ENCODE measurements at regions not wholly inside any gene's neighbourhood (a gene's known extent, or its start where the extent isn't known, plus 50 kb on each side); places are given as distances from the start of the nearest gene placed in this dataset.

GRCh38 chr11:119910650-119911049 lies 181.7 kb upstream of the NECTIN1 start:
- no peaks in the 10 kb centered on the region for H3K4me1 ChIP-seq (ENCODE audit: insufficient read depth, low read length)
- H3K4me3 ChIP-seq (ENCODE audit: insufficient read depth, low read depth, low read length): no peak overlapping the region
- FAIRE-seq (no peak), DNase-seq (ENCODE audit: low read depth) (no peak)
- Mint-ChIP-seq H3K4me3 (ENCODE audit: unreplicated experiment) (no peak overlapping the region), H3K27ac (ENCODE audit: unreplicated experiment) (no peak overlapping the region), H3K36me3 (ENCODE audit: low read depth, unreplicated experiment) (no peaks in the 10 kb centered on the region), H3K9me3 (ENCODE audit: unreplicated experiment) (peaks cover 12% of the 10 kb centered on the region), H3K27me3 (ENCODE audit: low read depth, unreplicated experiment) (peaks cover 68% of the 10 kb centered on the region), H3K4me1 (ENCODE audit: low read depth, unreplicated experiment) (no peaks in the 10 kb centered on the region)
- no peak overlapping the region for H3K4me2 ChIP-seq (ENCODE audit: low read length)
- H3K36me3 ChIP-seq (ENCODE audit: insufficient read depth, low read length): no peaks in the 10 kb centered on the region
- H4K20me1 ChIP-seq (ENCODE audit: insufficient read depth, low read length): no peaks in the 10 kb centered on the region
- no peak overlapping the region for H2AFZ ChIP-seq (ENCODE audit: low read depth, low read length)
- H3K27ac ChIP-seq (ENCODE audit: low read depth, low read length): no peak overlapping the region
- no peak for TF ChIP-seq EZH2 (IDR thresholded peaks at IDR 0.05; ENCODE audit: insufficient read depth, low read length)
- no peak for TF ChIP-seq CTCF (IDR thresholded peaks at IDR 0.05; ENCODE audit: insufficient read depth, low read depth, low read length)
- peaks cover 4% of the 10 kb centered on the region for H3K27me3 ChIP-seq (ENCODE audit: insufficient read depth, low read length)
- H3K9ac ChIP-seq (ENCODE audit: low read length): no peak overlapping the region
- H3K9me3 ChIP-seq (ENCODE audit: insufficient read depth, low read depth, low read length): no peaks in the 10 kb centered on the region
- H3K79me2 ChIP-seq (ENCODE audit: insufficient read depth, low read length): no peaks in the 10 kb centered on the region

- Histone ChIP-seq H3K9me3 (ENCODE audit: insufficient read depth, low read depth, low read length) (no peaks in the 10 kb centered on the region), H3K27me3 (ENCODE audit: insufficient read depth, low read length) (peaks cover 6% of the 10 kb centered on the region), H3K4me3 (ENCODE audit: insufficient read depth, low read depth, low read length) (no peak overlapping the region), H3K4me2 (ENCODE audit: low read length) (no peak overlapping the region), H3K79me2 (ENCODE audit: insufficient read depth, low read length) (no peaks in the 10 kb centered on the region), H2AFZ (ENCODE audit: low read depth, low read length) (no peak overlapping the region), H3K27ac (ENCODE audit: low read depth, low read length) (no peak overlapping the region), H3K36me3 (ENCODE audit: insufficient read depth, low read length) (no peaks in the 10 kb centered on the region), H3K9ac (ENCODE audit: low read length) (no peak overlapping the region), H3K4me1 (ENCODE audit: insufficient read depth, low read length) (no peaks in the 10 kb centered on the region), H4K20me1 (ENCODE audit: insufficient read depth, low read length) (no peaks in the 10 kb centered on the region)
- H3K4me1 Mint-ChIP-seq (ENCODE audit: low read depth, unreplicated experiment): no peaks in the 10 kb centered on the region
- FAIRE-seq (no peak), DNase-seq (ENCODE audit: low read depth) (no peak)
- peaks cover 8% of the 10 kb centered on the region for H3K9me3 Mint-ChIP-seq (ENCODE audit: unreplicated experiment)
- TF ChIP-seq EZH2 (IDR thresholded peaks at IDR 0.05; ENCODE audit: insufficient read depth, low read length) (no peak), CTCF (IDR thresholded peaks at IDR 0.05; ENCODE audit: insufficient read depth, low read depth, low read length) (no peak)
- no peak overlapping the region for H3K27ac Mint-ChIP-seq (ENCODE audit: unreplicated experiment)
- H3K27me3 Mint-ChIP-seq (ENCODE audit: low read depth, unreplicated experiment): peaks cover 73% of the 10 kb centered on the region
- H3K36me3 Mint-ChIP-seq (ENCODE audit: low read depth, unreplicated experiment): no peaks in the 10 kb centered on the region
- no peak overlapping the region for H3K4me3 Mint-ChIP-seq (ENCODE audit: unreplicated experiment)
Observed at GRCh38 chr11:119910051-119910450, 181.1 kb upstream of the NECTIN1 start.

- TF ChIP-seq CTCF (IDR thresholded peaks at IDR 0.05; ENCODE audit: insufficient read depth, low read depth, low read length) (no peak), EZH2 (IDR thresholded peaks at IDR 0.05; ENCODE audit: insufficient read depth, low read length) (no peak)
- Histone ChIP-seq H3K4me2 (ENCODE audit: low read length) (no peak overlapping the region), H3K27me3 (ENCODE audit: insufficient read depth, low read length) (peaks cover 6% of the 10 kb centered on the region), H3K4me3 (ENCODE audit: insufficient read depth, low read depth, low read length) (no peak overlapping the region), H3K9me3 (ENCODE audit: insufficient read depth, low read depth, low read length) (no peaks in the 10 kb centered on the region), H3K36me3 (ENCODE audit: insufficient read depth, low read length) (no peaks in the 10 kb centered on the region), H3K9ac (ENCODE audit: low read length) (no peak overlapping the region), H4K20me1 (ENCODE audit: insufficient read depth, low read length) (no peaks in the 10 kb centered on the region), H3K79me2 (ENCODE audit: insufficient read depth, low read length) (no peaks in the 10 kb centered on the region), H2AFZ (ENCODE audit: low read depth, low read length) (no peak overlapping the region), H3K4me1 (ENCODE audit: insufficient read depth, low read length) (no peaks in the 10 kb centered on the region), H3K27ac (ENCODE audit: low read depth, low read length) (no peak overlapping the region)
- H3K27me3 Mint-ChIP-seq (ENCODE audit: low read depth, unreplicated experiment): peaks cover 76% of the 10 kb centered on the region
- H3K4me3 Mint-ChIP-seq (ENCODE audit: unreplicated experiment): no peak overlapping the region
- peaks cover 2% of the 10 kb centered on the region for H3K9me3 Mint-ChIP-seq (ENCODE audit: unreplicated experiment)
- DNase-seq (ENCODE audit: low read depth) (no peak), FAIRE-seq (no peak)
- H3K4me1 Mint-ChIP-seq (ENCODE audit: low read depth, unreplicated experiment): no peaks in the 10 kb centered on the region
- H3K36me3 Mint-ChIP-seq (ENCODE audit: low read depth, unreplicated experiment): no peaks in the 10 kb centered on the region
- no peak overlapping the region for H3K27ac Mint-ChIP-seq (ENCODE audit: unreplicated experiment)
Observed at GRCh38 chr11:119909495-119909894, 180.5 kb upstream of the NECTIN1 start.

Measured in astrocyte (in vitro differentiated cells and primary cell).